ENCODE measurements at regions not wholly inside any gene's neighbourhood (a gene's known extent, or its start where the extent isn't known, plus 50 kb on each side); places are given as distances from the start of the nearest gene placed in this dataset.

GRCh38 chr10:131435760-131436457 is 124.4 kb upstream of the TCERG1L start (continued):
- TF ChIP-seq SKIL (IDR thresholded peaks at IDR 0.05; ENCODE audit: low read depth, poor library complexity, severe bottlenecking), result no peak
- TF ChIP-seq TCF12 (IDR thresholded peaks at IDR 0.05; ENCODE audit: low read depth, low read length), result no peak
- no peak for TF ChIP-seq ZBTB33 (IDR thresholded peaks at IDR 0.05)

- Histone ChIP-seq H2AFZ (ENCODE audit: control insufficient read depth, low read depth, low read length) (no peak overlapping the region), H3K27me3 (replicated peaks in 1 of 2; ENCODE audit: control insufficient read depth in 2 of 2, insufficient read depth in 2 of 2, low read length in 1 of 2) (no peaks in the 10 kb centered on the region), H3K4me2 (ENCODE audit: control insufficient read depth, insufficient read depth) (no peak overlapping the region), H3K27ac (ENCODE audit: control insufficient read depth, insufficient read depth) (no peak overlapping the region), H3K9me3 (replicated peaks; ENCODE audit: control insufficient read depth, insufficient read depth, low read length) (no peaks in the 10 kb centered on the region), H3K9ac (ENCODE audit: control insufficient read depth, insufficient read depth, low read length) (no peak overlapping the region), H3K4me1 (ENCODE audit: control insufficient read depth, insufficient read depth, low read length) (no peaks in the 10 kb centered on the region), H4K20me1 (ENCODE audit: control insufficient read depth, insufficient read depth) (no peaks in the 10 kb centered on the region), H3K36me3 (ENCODE audit: control insufficient read depth in 2 of 2, insufficient read depth in 2 of 2, low read length in 1 of 2) (no peaks in the 10 kb centered on the region), H3K4me3 (no peak overlapping the region), H3K79me2 (ENCODE audit: control insufficient read depth, insufficient read depth, low read length) (no peaks in the 10 kb centered on the region)
- 35% methylated on average over 4 of the region's 4 CpGs for WGBS (ENCODE audit: insufficient coverage, insufficient replicate concordance, low lambda C conversion rate, missing lambda C conversion rate)
- ChIA-PET POLR2A (no interaction called here), SMC1A (ENCODE audit: uncharacterized antibody, unreplicated experiment) (no interaction called here), RAD21 (ENCODE audit: unreplicated experiment) (no interaction called here), CTCF (no interaction called here)
- intact Hi-C loops (cut with micrococcal nuclease; ENCODE audit: unreplicated experiment), result no loop called here
- TF ChIP-seq BHLHE40 (IDR thresholded peaks at IDR 0.05; ENCODE audit: borderline replicate concordance in 1 of 2, low read depth in 2 of 2, low read length in 1 of 2), result no peak
- no TSS peak for BruUV-seq (replicated peaks)
- DNase-seq (ENCODE audit: low read depth, low spot score) (no peak), FAIRE-seq (no peak), ATAC-seq (no peak)
- in situ Hi-C loops (cut with MboI), result no loop called here
Measured at GRCh38 chr10:131436458-131436857, 124.9 kb upstream of the TCERG1L start.
